ENCODE measurements at regions not wholly inside any gene's neighbourhood (a gene's known extent, or its start where the extent isn't known, plus 50 kb on each side); places are given as distances from the start of the nearest gene placed in this dataset.

GRCh38 chr10:8321990-8322389 is 267.5 kb downstream of the GATA3 start:
- no peak overlapping the region for H3K4me3 Mint-ChIP-seq (ENCODE audit: unreplicated experiment)
- DNase-seq (ENCODE audit: low spot score): no peak
- TF ChIP-seq CTCF (IDR thresholded peaks at IDR 0.05; ENCODE audit: unreplicated experiment): no peak
- H3K36me3 Mint-ChIP-seq (ENCODE audit: low read depth, unreplicated experiment): no peaks in the 10 kb centered on the region
- H3K27ac Mint-ChIP-seq (ENCODE audit: unreplicated experiment): no peak overlapping the region
- peaks cover 39% of the 10 kb centered on the region for H3K4me1 Mint-ChIP-seq (ENCODE audit: unreplicated experiment)
- H3K9me3 Mint-ChIP-seq (ENCODE audit: unreplicated experiment): no peaks in the 10 kb centered on the region
- peaks cover 2% of the 10 kb centered on the region for H3K27me3 Mint-ChIP-seq (ENCODE audit: unreplicated experiment)

- TF ChIP-seq CTCF (IDR thresholded peaks at IDR 0.05; ENCODE audit: unreplicated experiment): no peak
- H3K4me3 Mint-ChIP-seq (ENCODE audit: unreplicated experiment): no peak overlapping the region
- H3K27ac Mint-ChIP-seq (ENCODE audit: unreplicated experiment): peak overlapping the region; percentile 96
- H3K36me3 Mint-ChIP-seq (ENCODE audit: low read depth, unreplicated experiment): no peaks in the 10 kb centered on the region
- DNase-seq (ENCODE audit: low spot score): no peak
- no peaks in the 10 kb centered on the region for H3K9me3 Mint-ChIP-seq (ENCODE audit: unreplicated experiment)
- peaks cover 45% of the 10 kb centered on the region for H3K4me1 Mint-ChIP-seq (ENCODE audit: unreplicated experiment)
- H3K27me3 Mint-ChIP-seq (ENCODE audit: unreplicated experiment): peaks cover 2% of the 10 kb centered on the region
Measured at GRCh38 chr10:8323428-8324054, 269.1 kb downstream of the GATA3 start.

- Mint-ChIP-seq H3K27me3 (ENCODE audit: unreplicated experiment) (peaks cover 4% of the 10 kb centered on the region), H3K36me3 (ENCODE audit: low read depth, unreplicated experiment) (no peaks in the 10 kb centered on the region), H3K9me3 (ENCODE audit: unreplicated experiment) (no peaks in the 10 kb centered on the region), H3K4me3 (ENCODE audit: unreplicated experiment) (no peak overlapping the region), H3K27ac (ENCODE audit: unreplicated experiment) (no peak overlapping the region), H3K4me1 (ENCODE audit: unreplicated experiment) (peaks cover 49% of the 10 kb centered on the region)
- no peak for DNase-seq (ENCODE audit: low spot score)
- no peak for TF ChIP-seq CTCF (IDR thresholded peaks at IDR 0.05; ENCODE audit: unreplicated experiment)
Measured at GRCh38 chr10:8325024-8325980, 270.8 kb downstream of the GATA3 start.

GRCh38 chr10:8326396-8327139 is 272.1 kb downstream of the GATA3 start:
- Mint-ChIP-seq H3K4me3 (ENCODE audit: unreplicated experiment) (no peak overlapping the region), H3K36me3 (ENCODE audit: low read depth, unreplicated experiment) (no peaks in the 10 kb centered on the region)
- no peak for TF ChIP-seq CTCF (IDR thresholded peaks at IDR 0.05; ENCODE audit: unreplicated experiment)

More at GRCh38 chr10:8326396-8327139, 272.1 kb downstream of the GATA3 start:
- Mint-ChIP-seq H3K9me3 (ENCODE audit: unreplicated experiment) (no peaks in the 10 kb centered on the region), H3K27ac (ENCODE audit: unreplicated experiment) (no peak overlapping the region), H3K4me1 (ENCODE audit: unreplicated experiment) (peaks cover 45% of the 10 kb centered on the region), H3K27me3 (ENCODE audit: unreplicated experiment) (peaks cover 4% of the 10 kb centered on the region)
- DNase-seq (ENCODE audit: low spot score): no peak
